ENCODE measurements at regions not wholly inside any gene's neighbourhood (a gene's known extent, or its start where the extent isn't known, plus 50 kb on each side); places are given as distances from the start of the nearest gene placed in this dataset.

DNA sequence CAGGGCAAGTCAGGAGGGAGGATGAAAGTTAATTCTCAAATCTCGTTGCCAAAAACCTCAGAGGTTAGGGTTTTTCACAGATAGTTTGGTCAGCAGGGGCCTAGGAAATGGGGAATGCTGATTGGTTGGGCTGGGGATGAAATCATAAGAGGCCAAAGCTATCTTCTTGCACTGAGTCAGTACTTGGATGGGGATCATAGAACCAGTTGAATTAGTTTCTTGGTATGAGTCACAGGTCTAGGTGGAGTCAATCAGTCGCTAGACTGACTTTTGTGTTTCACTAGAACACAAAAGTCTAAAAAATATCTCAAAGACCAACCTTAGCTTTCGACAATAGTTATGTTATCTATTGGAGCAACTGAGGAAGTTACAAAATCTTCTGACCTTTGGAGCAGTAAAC is 368.5 kb downstream of the TBC1D32 start:
- H3K27ac ChIP-seq (ENCODE audit: low read depth, low read length), result no peak overlapping the region

DNA sequence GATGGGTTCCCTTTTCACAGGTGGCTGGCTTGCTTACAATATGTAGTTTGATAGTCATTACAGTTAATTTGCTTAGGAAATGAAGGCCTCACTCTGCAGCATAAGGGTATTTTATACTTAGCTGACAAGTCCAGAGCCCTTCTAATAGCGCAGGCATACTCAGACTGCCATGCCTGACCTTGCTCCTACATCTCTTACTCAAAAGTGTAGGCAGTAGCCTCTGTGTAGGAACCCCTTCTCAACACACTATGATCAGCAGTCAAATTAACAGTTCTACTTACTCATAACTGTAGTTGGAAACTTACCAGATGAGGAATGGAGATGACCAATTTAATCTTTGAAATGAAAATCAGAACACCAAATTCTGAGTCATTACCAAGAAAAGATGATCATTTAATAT is 373.5 kb downstream of the TBC1D32 start:
- no peak overlapping the region; the same call in 1 of the 2 replicates for H3K9ac ChIP-seq (ENCODE audit: low read depth, low read length)
- no peaks in the 10 kb centered on the region for H3K9me3 ChIP-seq (ENCODE audit: control insufficient read depth, insufficient read depth, low read length)
- H3K4me1 ChIP-seq (ENCODE audit: control insufficient read depth, insufficient read depth, low read length), result no peaks in the 10 kb centered on the region
- no peaks in the 10 kb centered on the region for H3K36me3 ChIP-seq (ENCODE audit: control insufficient read depth, insufficient read depth, low read length)
- no peak overlapping the region for H3K27ac ChIP-seq (ENCODE audit: low read depth, low read length)
- no peaks in the 10 kb centered on the region for H3K27me3 ChIP-seq (ENCODE audit: control insufficient read depth, insufficient read depth, low read length)
- H3K4me3 ChIP-seq (ENCODE audit: low read depth, low read length), result no peak overlapping the region

More for the DNA sequence above, 368.5 kb downstream of the TBC1D32 start:
- Histone ChIP-seq H3K9me3 (ENCODE audit: control insufficient read depth, insufficient read depth, low read length) (no peaks in the 10 kb centered on the region), H3K9ac (ENCODE audit: low read depth, low read length) (no peak overlapping the region), H3K4me3 (ENCODE audit: low read depth, low read length) (no peak overlapping the region), H3K27me3 (ENCODE audit: control insufficient read depth, insufficient read depth, low read length) (no peaks in the 10 kb centered on the region), H3K36me3 (ENCODE audit: control insufficient read depth, insufficient read depth, low read length) (no peaks in the 10 kb centered on the region), H3K4me1 (ENCODE audit: control insufficient read depth, insufficient read depth, low read length) (no peaks in the 10 kb centered on the region)

DNA sequence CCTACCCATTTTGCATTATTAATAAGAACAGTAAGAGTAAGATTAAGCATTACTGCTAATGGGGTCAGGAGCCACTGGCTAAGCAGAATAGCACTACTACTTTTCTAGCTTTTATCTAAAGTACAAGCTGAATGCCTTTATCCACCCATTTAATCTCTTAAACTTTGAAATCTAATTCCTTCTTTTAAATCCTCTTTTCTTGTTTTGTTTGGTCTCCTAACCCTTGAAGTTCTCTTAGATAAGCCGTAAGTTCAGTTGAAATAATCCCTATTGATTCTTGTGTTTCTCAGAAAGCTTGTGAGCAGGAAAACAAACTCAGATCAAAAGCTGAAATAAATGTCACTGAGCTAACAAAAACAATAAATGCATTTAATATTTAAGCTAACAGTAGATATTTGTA is 380.2 kb downstream of the TBC1D32 start:
- Histone ChIP-seq H3K4me3 (ENCODE audit: low read depth, low read length) (no peak overlapping the region), H3K27me3 (ENCODE audit: control insufficient read depth, insufficient read depth, low read length) (no peaks in the 10 kb centered on the region), H3K27ac (ENCODE audit: low read depth, low read length) (no peak overlapping the region), H3K9ac (ENCODE audit: low read depth, low read length) (no peak overlapping the region), H3K4me1 (ENCODE audit: control insufficient read depth, insufficient read depth, low read length) (no peaks in the 10 kb centered on the region), H3K36me3 (ENCODE audit: control insufficient read depth, insufficient read depth, low read length) (no peaks in the 10 kb centered on the region), H3K9me3 (ENCODE audit: control insufficient read depth, insufficient read depth, low read length) (no peaks in the 10 kb centered on the region)

DNA sequence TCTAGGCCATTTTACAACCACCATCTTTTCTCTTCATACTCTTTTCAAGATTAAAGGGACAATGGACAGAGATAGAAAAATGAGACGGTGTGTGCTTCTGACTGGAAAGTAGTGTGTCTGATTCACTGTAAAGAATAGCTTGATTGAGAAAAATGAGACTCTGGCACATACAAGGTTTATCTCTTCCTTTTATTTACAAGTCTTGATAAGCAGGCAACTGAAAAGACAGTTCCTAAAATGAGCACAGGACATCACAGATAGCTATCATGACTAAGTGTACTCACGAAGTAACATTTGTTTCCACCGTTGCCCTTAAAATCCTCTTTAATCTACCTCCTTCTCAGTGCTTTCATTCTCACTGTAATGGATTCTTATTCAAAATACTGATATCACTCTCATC is 383.0 kb downstream of the TBC1D32 start:
- no peaks in the 10 kb centered on the region for H3K9me3 ChIP-seq (ENCODE audit: control insufficient read depth, insufficient read depth, low read length)
- H3K4me3 ChIP-seq (ENCODE audit: low read depth, low read length), result no peak overlapping the region
- H3K27me3 ChIP-seq (ENCODE audit: control insufficient read depth, insufficient read depth, low read length), result no peaks in the 10 kb centered on the region
- no peak overlapping the region for H3K9ac ChIP-seq (ENCODE audit: low read depth, low read length)
- H3K36me3 ChIP-seq (ENCODE audit: control insufficient read depth, insufficient read depth, low read length), result no peaks in the 10 kb centered on the region
- H3K4me1 ChIP-seq (ENCODE audit: control insufficient read depth, insufficient read depth, low read length), result no peaks in the 10 kb centered on the region
- no peak overlapping the region for H3K27ac ChIP-seq (ENCODE audit: low read depth, low read length)

DNA sequence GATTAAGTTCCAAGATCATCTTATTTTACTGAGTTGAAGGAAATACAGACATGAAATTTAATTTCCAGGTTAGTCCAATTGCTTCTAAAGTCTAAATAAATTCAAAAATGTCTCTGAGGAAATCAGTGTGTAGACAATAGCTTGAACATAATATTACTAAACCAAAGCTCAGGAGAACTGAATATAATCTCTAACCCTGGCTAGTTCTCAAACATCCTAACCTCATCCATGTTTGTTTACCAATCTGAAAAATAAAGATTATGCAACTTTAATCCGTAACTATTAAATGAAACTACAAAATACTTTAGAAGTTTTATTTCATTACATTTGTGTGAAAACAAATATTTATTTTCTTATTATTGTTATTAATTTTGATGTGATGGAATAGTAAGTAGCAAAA is 387.2 kb downstream of the TBC1D32 start:
- no peak overlapping the region for H3K9ac ChIP-seq (ENCODE audit: low read depth, low read length)
- no peaks in the 10 kb centered on the region for H3K36me3 ChIP-seq (ENCODE audit: control insufficient read depth, insufficient read depth, low read length)
- no peak overlapping the region for H3K4me3 ChIP-seq (ENCODE audit: low read depth, low read length)
- H3K4me1 ChIP-seq (ENCODE audit: control insufficient read depth, insufficient read depth, low read length), result no peaks in the 10 kb centered on the region
- H3K27me3 ChIP-seq (ENCODE audit: control insufficient read depth, insufficient read depth, low read length), result no peaks in the 10 kb centered on the region
- no peak overlapping the region for H3K27ac ChIP-seq (ENCODE audit: low read depth, low read length)
- no peaks in the 10 kb centered on the region for H3K9me3 ChIP-seq (ENCODE audit: control insufficient read depth, insufficient read depth, low read length)

DNA sequence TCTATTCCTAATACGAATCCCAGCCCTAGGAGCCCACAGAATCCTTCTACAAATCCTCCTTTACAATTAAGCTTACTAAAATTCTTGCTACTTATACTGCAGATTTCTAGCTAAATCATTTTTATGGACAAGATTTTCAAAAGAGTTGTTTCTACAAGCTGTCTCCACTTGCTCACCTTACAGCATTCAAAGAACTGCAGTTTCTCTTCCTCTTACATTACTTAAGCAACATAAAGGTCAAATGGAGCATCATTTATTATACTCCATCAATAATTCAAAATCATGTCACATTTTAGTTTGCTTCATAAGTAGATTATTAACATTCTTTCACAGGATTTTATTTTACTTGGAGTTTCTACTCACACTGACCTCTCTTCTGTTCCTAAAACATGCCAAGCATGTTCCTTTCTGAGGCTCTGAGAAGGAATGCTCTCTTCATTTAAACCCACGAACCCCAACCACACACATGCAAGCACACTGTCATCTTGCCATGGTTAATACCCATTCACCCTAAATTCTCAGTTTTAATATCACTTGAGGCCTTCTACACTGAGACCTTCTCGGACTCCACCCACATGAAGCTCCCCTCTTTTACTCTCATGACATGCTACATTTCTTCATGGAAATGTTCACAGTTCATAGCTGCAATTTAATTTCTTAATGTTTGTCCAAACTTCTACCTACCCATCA is 388.2 kb downstream of the TBC1D32 start:
- Histone ChIP-seq H3K27ac (ENCODE audit: low read depth, low read length) (no peak overlapping the region), H3K9ac (ENCODE audit: low read depth, low read length) (no peak overlapping the region), H3K9me3 (ENCODE audit: control insufficient read depth, insufficient read depth, low read length) (no peaks in the 10 kb centered on the region), H3K27me3 (ENCODE audit: control insufficient read depth, insufficient read depth, low read length) (no peaks in the 10 kb centered on the region), H3K4me3 (ENCODE audit: low read depth, low read length) (no peak overlapping the region), H3K4me1 (ENCODE audit: control insufficient read depth, insufficient read depth, low read length) (no peaks in the 10 kb centered on the region), H3K36me3 (ENCODE audit: control insufficient read depth, insufficient read depth, low read length) (no peaks in the 10 kb centered on the region)

DNA sequence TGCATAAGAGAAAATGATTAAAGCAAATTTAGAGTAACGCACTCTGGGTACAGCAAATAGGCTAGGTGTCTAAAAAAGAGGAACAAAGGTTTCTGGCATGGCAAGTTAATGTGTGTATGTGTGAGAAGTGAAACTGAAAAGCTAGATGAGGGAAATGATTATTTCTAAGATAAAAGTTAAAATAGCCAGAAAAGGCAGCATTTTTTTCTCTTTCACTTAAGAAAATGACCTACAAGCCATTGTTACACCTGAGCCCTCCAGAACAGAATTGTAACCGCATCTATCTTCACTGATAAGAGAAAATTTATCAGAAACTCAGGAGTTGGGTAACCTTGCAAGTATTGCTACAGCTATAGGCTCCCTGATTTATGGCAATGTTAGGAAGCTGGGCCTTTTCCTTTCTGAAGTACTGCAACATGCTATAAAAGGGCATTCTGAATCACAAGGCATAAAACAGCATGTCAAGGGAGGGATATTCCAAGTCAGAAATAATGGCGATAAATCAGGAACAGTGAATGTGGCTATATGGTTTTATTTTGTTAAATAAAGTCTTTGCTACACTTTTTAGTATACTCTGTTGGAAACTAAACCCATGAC is 395.3 kb downstream of the TBC1D32 start:
- H3K27me3 ChIP-seq (ENCODE audit: control insufficient read depth, insufficient read depth, low read length), result no peaks in the 10 kb centered on the region
- H3K4me3 ChIP-seq (ENCODE audit: low read depth, low read length), result no peak overlapping the region
- H3K9me3 ChIP-seq (ENCODE audit: control insufficient read depth, insufficient read depth, low read length), result no peaks in the 10 kb centered on the region
- H3K27ac ChIP-seq (ENCODE audit: low read depth, low read length), result no peak overlapping the region
- peaks cover 22% of the 10 kb centered on the region for H3K4me1 ChIP-seq (ENCODE audit: control insufficient read depth, insufficient read depth, low read length)
- no peaks in the 10 kb centered on the region for H3K36me3 ChIP-seq (ENCODE audit: control insufficient read depth, insufficient read depth, low read length)
- no peak overlapping the region for H3K9ac ChIP-seq (ENCODE audit: low read depth, low read length)

DNA sequence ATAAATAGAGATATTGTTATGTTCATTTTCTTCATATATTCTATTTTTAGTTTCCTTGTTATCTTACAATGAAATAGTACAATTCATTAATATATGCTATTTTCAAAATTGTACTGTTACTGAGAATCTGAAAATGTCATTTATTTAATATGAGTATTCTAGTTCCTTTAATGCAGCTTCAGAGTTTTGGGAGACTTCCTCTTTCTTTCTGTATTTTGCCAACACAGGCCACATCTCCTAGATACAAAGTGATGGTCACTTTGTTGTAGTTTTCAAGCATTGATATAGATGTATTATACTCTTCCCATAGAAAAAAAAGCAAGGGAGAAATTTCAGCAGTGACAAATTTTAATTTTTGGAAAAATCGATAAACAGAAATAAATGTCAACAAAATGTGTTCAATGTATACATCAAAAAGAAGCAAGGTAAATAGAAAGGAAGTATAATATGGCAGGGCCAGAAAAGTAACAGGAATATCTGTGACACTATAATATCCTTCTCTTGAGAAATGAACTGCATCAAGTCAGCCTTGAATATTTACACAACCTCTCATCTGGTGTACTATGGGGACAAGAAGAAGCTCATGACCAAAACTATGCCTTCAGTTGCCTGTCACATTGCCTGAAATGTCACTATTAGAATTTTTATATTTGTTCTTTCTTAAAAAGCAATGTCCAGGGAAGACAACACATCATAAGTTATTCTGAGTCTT is 396.0 kb downstream of the TBC1D32 start:
- Histone ChIP-seq H3K9ac (ENCODE audit: low read depth, low read length) (no peak overlapping the region), H3K36me3 (ENCODE audit: control insufficient read depth, insufficient read depth, low read length) (no peaks in the 10 kb centered on the region), H3K9me3 (ENCODE audit: control insufficient read depth, insufficient read depth, low read length) (no peaks in the 10 kb centered on the region), H3K27ac (ENCODE audit: low read depth, low read length) (no peak overlapping the region), H3K4me3 (ENCODE audit: low read depth, low read length) (no peak overlapping the region), H3K4me1 (ENCODE audit: control insufficient read depth, insufficient read depth, low read length) (peaks cover 26% of the 10 kb centered on the region), H3K27me3 (ENCODE audit: control insufficient read depth, insufficient read depth, low read length) (peaks cover 5% of the 10 kb centered on the region; the same call in 1 of the 2 replicates)

DNA sequence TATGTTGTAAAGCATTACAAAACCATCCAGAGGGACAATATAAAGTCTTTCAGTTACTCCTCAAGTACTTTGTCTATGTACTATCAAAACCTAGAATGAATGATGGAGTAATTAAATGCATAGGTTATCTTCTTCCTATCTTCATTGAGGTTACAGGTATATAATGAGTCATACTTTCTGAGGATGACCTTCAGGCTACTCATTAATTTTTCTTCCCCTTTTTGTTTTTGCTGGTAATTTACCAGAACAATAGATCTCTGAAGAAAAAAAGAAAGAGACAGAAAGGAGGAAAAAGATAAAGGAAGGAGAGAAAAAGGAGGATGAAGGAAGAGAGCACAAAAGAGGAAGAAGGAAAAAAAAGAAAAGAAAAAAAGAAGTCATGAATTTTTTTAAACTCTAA is 398.4 kb downstream of the TBC1D32 start:
- no peak overlapping the region for H3K9ac ChIP-seq (ENCODE audit: low read depth, low read length)
- no peaks in the 10 kb centered on the region for H3K9me3 ChIP-seq (ENCODE audit: control insufficient read depth, insufficient read depth, low read length)
- H3K27ac ChIP-seq (ENCODE audit: low read depth, low read length), result no peak overlapping the region

DNA sequence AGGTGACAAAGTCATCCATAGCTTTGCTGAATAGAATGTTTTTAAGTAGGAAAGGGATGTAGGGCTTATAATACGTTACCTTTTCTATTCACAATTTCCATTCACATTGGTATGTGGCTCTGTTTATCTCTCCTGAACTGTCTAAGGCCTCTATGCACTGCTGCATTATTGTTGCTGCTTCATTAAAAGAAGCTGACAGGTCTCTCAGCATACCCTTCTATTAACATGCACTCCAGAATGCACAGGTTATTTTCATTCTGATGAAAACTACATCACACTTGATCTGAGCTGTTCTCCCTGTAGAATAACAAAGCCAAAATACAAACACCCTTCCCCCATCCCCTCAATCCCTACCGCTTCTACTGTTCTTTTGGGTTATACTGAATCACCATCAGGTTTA is 399.3 kb downstream of the TBC1D32 start:
- Histone ChIP-seq H3K9ac (ENCODE audit: low read depth, low read length) (no peak overlapping the region), H3K36me3 (ENCODE audit: control insufficient read depth, insufficient read depth, low read length) (no peaks in the 10 kb centered on the region), H3K4me3 (ENCODE audit: low read depth, low read length) (no peak overlapping the region; the same call in 1 of the 2 replicates), H3K4me1 (ENCODE audit: control insufficient read depth, insufficient read depth, low read length) (peaks cover 49% of the 10 kb centered on the region), H3K9me3 (ENCODE audit: control insufficient read depth, insufficient read depth, low read length) (no peaks in the 10 kb centered on the region), H3K27ac (ENCODE audit: low read depth, low read length) (no peak overlapping the region), H3K27me3 (ENCODE audit: control insufficient read depth, insufficient read depth, low read length) (peaks cover 22% of the 10 kb centered on the region)

More for the DNA sequence above, 398.4 kb downstream of the TBC1D32 start:
- Histone ChIP-seq H3K4me1 (ENCODE audit: control insufficient read depth, insufficient read depth, low read length) (peaks cover 45% of the 10 kb centered on the region), H3K36me3 (ENCODE audit: control insufficient read depth, insufficient read depth, low read length) (no peaks in the 10 kb centered on the region), H3K4me3 (ENCODE audit: low read depth, low read length) (no peak overlapping the region), H3K27me3 (ENCODE audit: control insufficient read depth, insufficient read depth, low read length) (peaks cover 19% of the 10 kb centered on the region)

All from HUES48 (cell line).